A204.1 (cell line): ENCODE measurements at regions not wholly inside any gene's neighbourhood (a gene's known extent, or its start where the extent isn't known, plus 50 kb on each side); places are given as distances from the start of the nearest gene placed in this dataset.

Source experiments
- FAIRE-seq: peaks from 2 replicates; lab custom pipeline; 2012; peaks lifted over from hg19 to GRCh38; lab: Jason Lieb, UNC

- no peak for FAIRE-seq
These were observed 485.4 kb downstream of the POM121L12 start for GRCh38 chr7:53520841-53521240.

- FAIRE-seq: no peak
These were observed 486.3 kb downstream of the POM121L12 start for GRCh38 chr7:53521638-53522184.

- no peak for FAIRE-seq
These were observed 504.1 kb downstream of the POM121L12 start for GRCh38 chr7:53539558-53539957.

- FAIRE-seq: no peak
These were observed 506.0 kb downstream of the POM121L12 start for GRCh38 chr7:53541475-53541874.

- FAIRE-seq: no peak
These were observed 506.7 kb downstream of the POM121L12 start for GRCh38 chr7:53542157-53542556.
